ENCODE measurements at regions not wholly inside any gene's neighbourhood (a gene's known extent, or its start where the extent isn't known, plus 50 kb on each side); places are given as distances from the start of the nearest gene placed in this dataset.

DNA sequence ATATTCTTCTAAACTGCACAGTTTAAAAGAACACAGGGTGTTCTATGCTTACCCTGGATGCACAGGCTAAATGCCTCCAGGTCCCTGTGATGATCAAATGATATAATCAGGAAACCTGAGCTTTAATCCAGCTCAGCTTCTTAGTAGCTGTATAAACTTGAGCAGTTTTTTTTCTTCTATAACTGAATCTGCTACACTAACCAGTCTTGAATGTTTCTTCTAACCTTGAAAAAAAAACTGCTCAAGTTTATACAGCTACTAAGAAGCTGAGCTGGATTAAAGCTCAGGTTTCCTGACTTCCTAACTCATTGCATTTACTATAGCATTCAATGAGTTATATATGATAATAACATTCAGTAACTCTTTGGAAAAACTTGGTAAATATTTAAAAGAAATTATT lies 358.2 kb downstream of the CD109 start:
- Histone ChIP-seq H3K9me3 (no peaks in the 10 kb centered on the region), H3K27ac (no peak overlapping the region), H3K4me1 (no peaks in the 10 kb centered on the region), H3K4me3 (no peak overlapping the region), H3K27me3 (no peaks in the 10 kb centered on the region), H3K36me3 (no peaks in the 10 kb centered on the region)
- DNase-seq: no peak
- TF ChIP-seq, protein P1, sequence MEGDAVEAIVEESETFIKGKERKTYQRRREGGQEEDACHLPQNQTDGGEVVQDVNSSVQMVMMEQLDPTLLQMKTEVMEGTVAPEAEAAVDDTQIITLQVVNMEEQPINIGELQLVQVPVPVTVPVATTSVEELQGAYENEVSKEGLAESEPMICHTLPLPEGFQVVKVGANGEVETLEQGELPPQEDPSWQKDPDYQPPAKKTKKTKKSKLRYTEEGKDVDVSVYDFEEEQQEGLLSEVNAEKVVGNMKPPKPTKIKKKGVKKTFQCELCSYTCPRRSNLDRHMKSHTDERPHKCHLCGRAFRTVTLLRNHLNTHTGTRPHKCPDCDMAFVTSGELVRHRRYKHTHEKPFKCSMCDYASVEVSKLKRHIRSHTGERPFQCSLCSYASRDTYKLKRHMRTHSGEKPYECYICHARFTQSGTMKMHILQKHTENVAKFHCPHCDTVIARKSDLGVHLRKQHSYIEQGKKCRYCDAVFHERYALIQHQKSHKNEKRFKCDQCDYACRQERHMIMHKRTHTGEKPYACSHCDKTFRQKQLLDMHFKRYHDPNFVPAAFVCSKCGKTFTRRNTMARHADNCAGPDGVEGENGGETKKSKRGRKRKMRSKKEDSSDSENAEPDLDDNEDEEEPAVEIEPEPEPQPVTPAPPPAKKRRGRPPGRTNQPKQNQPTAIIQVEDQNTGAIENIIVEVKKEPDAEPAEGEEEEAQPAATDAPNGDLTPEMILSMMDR (IDR thresholded peaks at IDR 0.05): no peak
- no peak for TF ChIP-seq EP300 (IDR thresholded peaks at IDR 0.05)
- TF ChIP-seq POLR2A (IDR thresholded peaks at IDR 0.05): no peak
- TF ChIP-seq POLR2AphosphoS5 (IDR thresholded peaks at IDR 0.05): no peak
- intact Hi-C loops (cut with DNase I; ENCODE audit: low total_unique reads): no loop called here

DNA sequence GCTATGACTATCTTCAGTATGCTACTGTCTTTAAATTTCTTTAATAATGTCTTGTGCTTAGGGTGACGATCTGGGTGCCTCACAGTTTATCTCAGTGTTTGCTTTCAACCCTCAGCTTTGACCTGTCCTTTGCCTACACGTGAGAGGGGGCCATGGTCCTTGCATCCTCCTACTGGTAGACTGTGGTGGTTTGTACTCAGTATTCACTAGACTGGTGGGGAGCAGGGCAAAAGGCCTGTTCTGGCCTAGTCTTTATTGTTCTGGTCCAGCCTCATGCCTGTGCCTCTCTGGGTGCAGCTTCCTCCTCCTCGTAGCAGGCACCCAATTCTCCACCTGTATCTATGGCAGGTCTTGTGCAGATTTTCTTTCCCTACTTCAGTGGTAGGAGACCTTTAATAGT lies 354.9 kb downstream of the CD109 start:
- intact Hi-C loops (cut with DNase I; ENCODE audit: low total_unique reads): no loop called here
- Histone ChIP-seq H3K27me3 (no peaks in the 10 kb centered on the region), H3K27ac (no peak overlapping the region), H3K4me1 (no peaks in the 10 kb centered on the region), H3K9me3 (no peaks in the 10 kb centered on the region), H3K4me3 (no peak overlapping the region), H3K36me3 (no peaks in the 10 kb centered on the region)
- TF ChIP-seq POLR2AphosphoS5 (IDR thresholded peaks at IDR 0.05) (no peak), POLR2A (IDR thresholded peaks at IDR 0.05) (no peak)
- TF ChIP-seq, protein P1 (IDR thresholded peaks at IDR 0.05): no peak
- DNase-seq: no peak
- 44 to 58% (median 54%) methylated on average over 3 of the region's 3 CpGs for WGBS, 5 donors

DNA sequence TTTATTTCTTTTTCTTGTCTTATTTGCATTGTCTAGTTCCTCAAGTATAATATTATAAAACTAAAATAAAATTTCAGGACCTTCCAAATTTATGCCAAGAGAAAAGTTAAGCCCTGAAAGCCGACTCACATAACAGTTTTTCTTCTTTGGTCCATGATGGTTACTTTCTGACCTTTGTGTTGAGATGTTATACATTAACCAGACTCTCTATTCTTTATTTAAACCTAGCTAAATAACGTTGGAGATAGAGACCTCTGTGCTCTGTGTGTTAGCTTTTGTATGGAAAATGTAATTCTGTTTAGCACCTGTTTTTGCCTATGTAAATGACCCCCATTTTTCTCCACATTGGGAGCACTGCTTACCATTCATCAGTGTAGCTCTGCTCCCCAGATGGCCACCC lies 352.4 kb downstream of the CD109 start:
- no peaks in the 10 kb centered on the region for H3K27me3 ChIP-seq
- H3K27ac ChIP-seq: no peak overlapping the region
- intact Hi-C loops (cut with DNase I; ENCODE audit: low total_unique reads): no loop called here
- H3K4me3 ChIP-seq: no peak overlapping the region
- no peaks in the 10 kb centered on the region for H3K36me3 ChIP-seq
- no peaks in the 10 kb centered on the region for H3K9me3 ChIP-seq
- 23 to 31% (median 27%) methylated on average over 2 of the region's 2 CpGs for WGBS, 5 donors
- no peak for DNase-seq
- TF ChIP-seq POLR2AphosphoS5 (IDR thresholded peaks at IDR 0.05): no peak
- no peaks in the 10 kb centered on the region for H3K4me1 ChIP-seq

DNA sequence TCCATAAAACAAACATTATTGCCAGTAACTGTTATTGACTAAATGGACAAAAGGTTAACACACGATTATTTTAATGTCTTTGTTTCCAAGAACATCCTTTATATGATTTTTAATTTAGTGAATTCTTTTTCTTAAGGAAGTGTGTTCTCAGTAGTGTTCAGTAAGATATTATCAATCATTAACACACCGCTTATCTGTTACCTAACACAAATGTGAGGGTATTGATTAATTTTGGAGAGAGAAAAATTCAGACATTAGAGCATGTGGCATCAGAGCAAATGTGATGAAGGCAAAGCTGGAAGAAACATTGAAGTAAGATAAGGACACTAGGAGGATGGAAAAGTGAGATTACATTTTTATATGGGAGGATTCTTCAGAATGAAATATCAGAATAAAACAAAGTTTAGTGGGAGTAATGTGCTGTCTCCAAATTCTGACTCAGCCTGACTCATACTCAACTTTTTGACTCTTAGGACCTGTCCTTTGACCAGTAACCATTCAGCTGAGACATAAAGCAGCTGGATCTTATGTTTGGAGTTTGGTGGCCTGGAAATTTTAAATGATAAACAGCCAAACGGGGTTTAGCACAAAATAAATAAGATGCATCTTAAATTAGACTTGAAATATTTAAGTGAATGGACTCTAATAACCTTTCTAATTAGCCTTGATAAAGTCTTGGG lies 348.6 kb downstream of the CD109 start:
- 57 to 64% (median 59%) methylated on average over 3 of the region's 3 CpGs for WGBS, 5 donors

DNA sequence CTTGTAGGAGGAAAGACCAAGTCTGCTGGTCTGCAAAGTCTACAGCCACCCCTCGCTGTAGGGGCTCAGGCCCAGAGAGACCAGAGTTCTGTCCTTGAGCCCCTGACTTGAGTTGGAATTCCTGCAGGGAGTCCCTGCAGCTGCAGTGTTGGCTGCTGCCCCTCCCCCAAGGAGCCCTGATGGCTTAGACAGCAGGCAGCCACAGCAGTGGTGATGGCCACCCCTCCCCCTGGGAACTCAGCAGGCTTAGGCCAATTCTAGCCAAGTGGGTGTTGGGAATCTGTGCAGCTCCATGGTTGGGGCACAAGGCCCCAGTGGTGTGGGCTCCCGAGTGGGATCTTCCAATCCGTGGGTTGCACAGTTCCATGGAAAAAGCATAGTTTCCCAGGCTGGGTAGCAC lies 345.4 kb downstream of the CD109 start:
- 49 to 81% (median 64%) methylated on average over 3 of the region's 3 CpGs for WGBS, 5 donors
- intact Hi-C loops (cut with DNase I; ENCODE audit: low total_unique reads): no loop called here
- Histone ChIP-seq H3K9me3 (no peaks in the 10 kb centered on the region), H3K4me1 (no peaks in the 10 kb centered on the region), H3K4me3 (no peak overlapping the region), H3K27ac (no peak overlapping the region), H3K27me3 (no peaks in the 10 kb centered on the region), H3K36me3 (no peaks in the 10 kb centered on the region)
- TF ChIP-seq POLR2A (IDR thresholded peaks at IDR 0.05) (no peak), EP300 (IDR thresholded peaks at IDR 0.05) (no peak), POLR2AphosphoS5 (IDR thresholded peaks at IDR 0.05) (no peak)
- TF ChIP-seq, protein P1 (IDR thresholded peaks at IDR 0.05): no peak
- DNase-seq: no peak

More for the DNA sequence above, 348.6 kb downstream of the CD109 start:
- Histone ChIP-seq H3K27me3 (no peaks in the 10 kb centered on the region), H3K4me1 (no peaks in the 10 kb centered on the region), H3K36me3 (no peaks in the 10 kb centered on the region), H3K4me3 (no peak overlapping the region), H3K9me3 (no peaks in the 10 kb centered on the region), H3K27ac (no peak overlapping the region)
- DNase-seq: peak in 1 of 2 donors; percentile 48
- no peak for TF ChIP-seq POLR2A (IDR thresholded peaks at IDR 0.05)
- TF ChIP-seq EP300 (IDR thresholded peaks at IDR 0.05): no peak
- TF ChIP-seq, protein P1 (IDR thresholded peaks at IDR 0.05): no peak
- intact Hi-C loops (cut with DNase I; ENCODE audit: low total_unique reads): no loop called here

Measured in stomach (tissue), 8 donors.